ENCODE measurements at regions not wholly inside any gene's neighbourhood (a gene's known extent, or its start where the extent isn't known, plus 50 kb on each side); places are given as distances from the start of the nearest gene placed in this dataset.

DNA sequence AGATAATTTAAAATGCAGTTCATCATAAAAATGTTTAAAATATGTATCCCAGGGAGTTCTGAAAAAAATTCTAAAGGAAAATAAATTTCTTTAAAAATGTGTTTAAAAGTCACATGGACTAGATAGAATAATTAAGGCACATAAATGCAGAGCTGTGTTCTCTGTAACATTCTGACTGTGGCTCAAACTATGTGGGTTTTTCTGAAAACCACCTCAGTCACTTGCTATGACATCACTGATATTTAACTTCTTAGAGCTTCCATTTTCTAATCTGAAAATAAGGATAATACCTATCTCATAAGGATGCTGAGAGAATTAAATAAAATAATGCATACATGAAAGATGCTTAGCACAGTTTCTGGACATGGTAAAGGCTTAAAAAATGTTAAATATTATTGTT, 107.3 kb downstream of the SLC41A2 start:
- DNase-seq (ENCODE audit: low read depth) = no peak
- no peak overlapping the region for H3K4me3 ChIP-seq (ENCODE audit: control insufficient read depth, low read depth, low read length)
- TF ChIP-seq, protein P1, sequence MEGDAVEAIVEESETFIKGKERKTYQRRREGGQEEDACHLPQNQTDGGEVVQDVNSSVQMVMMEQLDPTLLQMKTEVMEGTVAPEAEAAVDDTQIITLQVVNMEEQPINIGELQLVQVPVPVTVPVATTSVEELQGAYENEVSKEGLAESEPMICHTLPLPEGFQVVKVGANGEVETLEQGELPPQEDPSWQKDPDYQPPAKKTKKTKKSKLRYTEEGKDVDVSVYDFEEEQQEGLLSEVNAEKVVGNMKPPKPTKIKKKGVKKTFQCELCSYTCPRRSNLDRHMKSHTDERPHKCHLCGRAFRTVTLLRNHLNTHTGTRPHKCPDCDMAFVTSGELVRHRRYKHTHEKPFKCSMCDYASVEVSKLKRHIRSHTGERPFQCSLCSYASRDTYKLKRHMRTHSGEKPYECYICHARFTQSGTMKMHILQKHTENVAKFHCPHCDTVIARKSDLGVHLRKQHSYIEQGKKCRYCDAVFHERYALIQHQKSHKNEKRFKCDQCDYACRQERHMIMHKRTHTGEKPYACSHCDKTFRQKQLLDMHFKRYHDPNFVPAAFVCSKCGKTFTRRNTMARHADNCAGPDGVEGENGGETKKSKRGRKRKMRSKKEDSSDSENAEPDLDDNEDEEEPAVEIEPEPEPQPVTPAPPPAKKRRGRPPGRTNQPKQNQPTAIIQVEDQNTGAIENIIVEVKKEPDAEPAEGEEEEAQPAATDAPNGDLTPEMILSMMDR (IDR thresholded peaks at IDR 0.05; ENCODE audit: control insufficient read depth, insufficient read depth, low read depth, low read length, missing control alignments) = no peak

DNA sequence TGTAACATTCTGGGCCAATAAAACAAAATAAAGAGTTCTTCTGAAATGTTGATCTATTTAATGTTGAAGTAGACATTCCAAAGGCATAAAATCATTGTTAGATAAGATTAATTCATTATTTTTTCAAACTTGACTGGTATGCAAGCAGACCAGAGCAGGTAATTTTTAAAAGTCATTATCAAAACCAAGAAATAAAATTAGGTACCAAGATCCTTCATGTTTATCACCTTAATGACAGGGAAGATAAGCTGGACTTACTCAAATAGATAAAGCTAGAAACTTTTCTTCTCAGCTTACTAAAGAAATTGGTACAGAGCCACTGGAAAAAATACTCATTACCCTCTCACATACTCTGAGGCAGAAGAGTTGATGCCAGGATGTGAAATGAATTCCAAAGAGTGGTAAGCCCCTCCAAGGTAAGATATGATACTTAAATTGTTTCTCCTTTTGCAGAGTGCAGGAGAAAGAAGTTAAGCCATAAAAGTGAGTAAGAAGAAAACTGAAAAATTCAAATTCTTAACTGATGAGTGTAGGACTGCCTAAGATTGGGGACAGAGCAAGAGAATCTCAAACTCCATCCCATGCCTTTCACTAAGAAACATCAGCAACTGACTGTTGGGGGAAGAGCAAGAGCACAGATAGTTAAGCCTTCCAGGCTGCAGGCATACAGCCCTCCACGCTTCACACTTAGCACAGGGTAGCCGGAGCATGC, 111.9 kb downstream of the SLC41A2 start:
- TF ChIP-seq, protein P1 (IDR thresholded peaks at IDR 0.05; ENCODE audit: control insufficient read depth, insufficient read depth, low read depth, low read length, missing control alignments) = no peak
- peak; percentile 14 for DNase-seq (ENCODE audit: low read depth)
- H3K4me3 ChIP-seq (ENCODE audit: control insufficient read depth, low read depth, low read length) = no peak overlapping the region

DNA sequence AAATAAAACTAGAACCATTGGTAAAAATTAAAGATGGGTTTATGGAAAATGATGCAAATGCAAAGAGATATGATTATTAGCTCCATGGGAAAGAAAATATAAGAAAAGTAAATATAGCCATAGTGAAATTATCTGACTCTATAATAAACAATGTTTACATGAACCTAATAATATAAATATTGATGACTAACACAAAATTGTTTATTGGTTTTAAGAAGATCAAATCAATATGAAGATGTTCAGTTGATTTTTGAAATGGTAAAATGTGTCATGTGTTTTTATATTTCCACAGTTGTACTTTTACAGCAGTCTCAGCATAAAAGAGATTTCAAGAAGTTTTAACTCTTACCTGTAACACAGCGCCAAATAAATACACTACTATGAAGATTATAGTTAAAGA, 114.0 kb downstream of the SLC41A2 start:
- DNase-seq (ENCODE audit: low read depth) = no peak
- H3K4me3 ChIP-seq (ENCODE audit: control insufficient read depth, low read depth, low read length) = no peak overlapping the region
- TF ChIP-seq, protein P1 (IDR thresholded peaks at IDR 0.05; ENCODE audit: control insufficient read depth, insufficient read depth, low read depth, low read length, missing control alignments) = no peak

DNA sequence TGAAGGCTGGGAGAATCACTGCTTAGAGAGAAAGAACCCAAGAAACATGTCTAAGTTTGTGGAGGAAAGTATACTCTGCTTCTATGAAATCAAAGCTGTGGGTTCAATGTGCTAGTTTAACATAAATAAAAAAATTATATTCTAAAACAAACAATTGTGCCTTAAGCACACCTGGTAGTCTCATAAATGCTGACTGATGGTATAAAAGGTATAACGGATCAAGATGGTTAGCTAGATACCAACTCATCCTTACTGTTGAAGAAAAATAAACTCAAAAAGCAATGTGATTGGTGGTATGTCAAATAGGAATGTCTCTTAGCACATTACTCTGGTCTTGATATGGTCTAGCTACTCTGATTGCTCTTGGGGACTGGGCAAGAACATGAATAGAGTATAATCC, 117.8 kb downstream of the SLC41A2 start:
- H3K4me3 ChIP-seq (ENCODE audit: control insufficient read depth, low read depth, low read length) = no peak overlapping the region
- no peak for DNase-seq (ENCODE audit: low read depth)
- TF ChIP-seq, protein P1 (IDR thresholded peaks at IDR 0.05; ENCODE audit: control insufficient read depth, insufficient read depth, low read depth, low read length, missing control alignments) = no peak

DNA sequence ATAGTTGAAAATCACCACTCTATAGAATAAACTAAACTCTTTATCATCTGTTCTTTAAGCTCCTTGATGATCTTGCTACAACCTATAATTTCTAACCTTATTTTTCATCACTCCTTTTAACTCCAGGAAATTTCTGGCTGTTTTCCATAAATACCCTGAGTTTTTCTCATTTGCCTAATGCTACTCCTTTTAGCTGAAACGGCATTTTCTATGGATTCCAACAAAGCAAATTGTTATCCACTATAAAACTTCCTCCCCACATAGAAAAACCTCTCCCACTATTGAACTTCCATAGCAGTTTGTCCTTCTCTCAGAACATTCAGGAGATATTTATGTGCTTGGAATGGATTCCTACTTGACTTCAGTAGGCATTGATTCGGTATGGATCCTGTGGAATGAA, 122.8 kb downstream of the SLC41A2 start:
- no peak for DNase-seq (ENCODE audit: low read depth)
- TF ChIP-seq, protein P1 (IDR thresholded peaks at IDR 0.05; ENCODE audit: control insufficient read depth, insufficient read depth, low read depth, low read length, missing control alignments) = no peak
- H3K4me3 ChIP-seq (ENCODE audit: control insufficient read depth, low read depth, low read length) = no peak overlapping the region

DNA sequence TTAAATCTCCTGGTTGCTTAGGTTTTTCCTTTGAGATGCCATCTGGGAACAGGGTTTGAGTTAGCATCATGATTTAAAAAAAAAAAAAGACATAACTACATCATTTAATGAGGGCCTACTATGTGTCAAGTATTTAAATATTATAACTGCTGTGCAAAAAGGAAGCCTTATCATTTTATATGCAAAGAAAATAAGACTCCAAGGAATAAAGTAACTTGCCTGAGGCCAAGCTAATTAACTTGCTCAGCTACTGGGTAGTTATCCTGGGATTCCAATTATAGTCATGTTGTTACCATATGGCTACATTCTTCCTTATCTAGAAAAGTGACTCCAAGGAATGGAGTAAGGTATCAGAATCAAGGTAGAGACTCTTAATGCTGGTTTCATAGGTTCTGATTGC, 123.5 kb downstream of the SLC41A2 start:
- TF ChIP-seq, protein P1 (IDR thresholded peaks at IDR 0.05; ENCODE audit: control insufficient read depth, insufficient read depth, low read depth, low read length, missing control alignments) = no peak
- no peak for DNase-seq (ENCODE audit: low read depth)
- no peak overlapping the region for H3K4me3 ChIP-seq (ENCODE audit: control insufficient read depth, low read depth, low read length)
